SK-N-SH treated with all-trans-retinoic acid at 6 μM for 48 hours (cell line): ENCODE measurements at regions not wholly inside any gene's neighbourhood (a gene's known extent, or its start where the extent isn't known, plus 50 kb on each side); places are given as distances from the start of the nearest gene placed in this dataset.
"Not testable (repeated sequence)": the region's sequence is repeated elsewhere in the genome, so short reads cannot be mapped to it uniquely, and the experiment has no call there.

Source experiments
- SNAI2 ChIP-seq: fragments of 250-450 bp; sonication (Bioruptor Pico); IDR thresholded peaks from 2 replicates; pipeline ENCODE4 v1.5.0; 2020; ENCODE audit warnings: mild to moderate bottlenecking, moderate library complexity
- ZFP3 ChIP-seq: fragments of 250-450 bp; sonication (Bioruptor Pico); IDR thresholded peaks from 2 replicates; pipeline ENCODE4 v1.5.0; 2020; ENCODE audit warnings: mild to moderate bottlenecking, moderate library complexity
- ZFP30 ChIP-seq: fragments of 450-650 bp; formaldehyde crosslinking; IDR thresholded peaks from 2 replicates; pipeline ENCODE4 v1.5.0; 2022; ENCODE audit warnings: mild to moderate bottlenecking, moderate library complexity
- TF ChIP-seq, protein P1 (sequence below): fragments of 250-450 bp; sonication (Bioruptor Pico); IDR thresholded peaks from 2 replicates; pipeline ENCODE4 v1.8.0; 2020; ENCODE audit warnings: mild to moderate bottlenecking, moderate library complexity, borderline replicate concordance
- TF ChIP-seq, protein P2 (sequence below): fragments of 250-450 bp; sonication (Bioruptor Pico); IDR thresholded peaks from 2 replicates; pipeline ENCODE4 v1.8.0; 2021; ENCODE audit warnings: low read depth, mild to moderate bottlenecking, moderate library complexity, borderline replicate concordance
- TF ChIP-seq, protein P3 (sequence below): fragments of 250-450 bp; sonication (Bioruptor Pico); IDR thresholded peaks from 2 replicates; pipeline ENCODE4 v1.5.1; 2020; ENCODE audit warnings: low read depth, mild to moderate bottlenecking, moderate library complexity

DNA sequence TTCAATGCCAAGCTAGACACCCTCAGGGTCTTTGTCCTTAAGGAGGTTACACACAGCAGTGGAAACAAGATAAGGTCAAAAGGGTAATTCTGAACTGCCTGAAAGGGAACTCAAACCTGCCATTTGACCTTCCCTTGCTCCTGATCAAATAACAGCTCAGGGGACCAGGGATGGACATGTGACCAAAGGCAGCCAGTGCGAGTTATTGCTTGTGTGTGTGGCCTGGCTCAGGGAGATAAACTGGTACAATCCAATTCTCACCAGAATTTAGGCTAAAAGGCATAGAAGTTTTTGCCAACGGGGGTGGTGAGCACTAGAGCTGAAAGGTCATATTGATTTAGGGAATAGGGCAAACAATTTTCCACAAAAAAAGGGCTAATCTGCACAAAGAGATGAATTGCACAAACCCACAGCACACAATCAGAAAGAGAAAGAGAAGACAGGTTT is 349.9 kb upstream of the AUTS2 start:
- TF ChIP-seq, protein P1, sequence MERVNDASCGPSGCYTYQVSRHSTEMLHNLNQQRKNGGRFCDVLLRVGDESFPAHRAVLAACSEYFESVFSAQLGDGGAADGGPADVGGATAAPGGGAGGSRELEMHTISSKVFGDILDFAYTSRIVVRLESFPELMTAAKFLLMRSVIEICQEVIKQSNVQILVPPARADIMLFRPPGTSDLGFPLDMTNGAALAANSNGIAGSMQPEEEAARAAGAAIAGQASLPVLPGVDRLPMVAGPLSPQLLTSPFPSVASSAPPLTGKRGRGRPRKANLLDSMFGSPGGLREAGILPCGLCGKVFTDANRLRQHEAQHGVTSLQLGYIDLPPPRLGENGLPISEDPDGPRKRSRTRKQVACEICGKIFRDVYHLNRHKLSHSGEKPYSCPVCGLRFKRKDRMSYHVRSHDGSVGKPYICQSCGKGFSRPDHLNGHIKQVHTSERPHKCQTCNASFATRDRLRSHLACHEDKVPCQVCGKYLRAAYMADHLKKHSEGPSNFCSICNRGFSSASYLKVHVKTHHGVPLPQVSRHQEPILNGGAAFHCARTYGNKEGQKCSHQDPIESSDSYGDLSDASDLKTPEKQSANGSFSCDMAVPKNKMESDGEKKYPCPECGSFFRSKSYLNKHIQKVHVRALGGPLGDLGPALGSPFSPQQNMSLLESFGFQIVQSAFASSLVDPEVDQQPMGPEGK: not testable (repeated sequence)
- TF ChIP-seq, protein P2, sequence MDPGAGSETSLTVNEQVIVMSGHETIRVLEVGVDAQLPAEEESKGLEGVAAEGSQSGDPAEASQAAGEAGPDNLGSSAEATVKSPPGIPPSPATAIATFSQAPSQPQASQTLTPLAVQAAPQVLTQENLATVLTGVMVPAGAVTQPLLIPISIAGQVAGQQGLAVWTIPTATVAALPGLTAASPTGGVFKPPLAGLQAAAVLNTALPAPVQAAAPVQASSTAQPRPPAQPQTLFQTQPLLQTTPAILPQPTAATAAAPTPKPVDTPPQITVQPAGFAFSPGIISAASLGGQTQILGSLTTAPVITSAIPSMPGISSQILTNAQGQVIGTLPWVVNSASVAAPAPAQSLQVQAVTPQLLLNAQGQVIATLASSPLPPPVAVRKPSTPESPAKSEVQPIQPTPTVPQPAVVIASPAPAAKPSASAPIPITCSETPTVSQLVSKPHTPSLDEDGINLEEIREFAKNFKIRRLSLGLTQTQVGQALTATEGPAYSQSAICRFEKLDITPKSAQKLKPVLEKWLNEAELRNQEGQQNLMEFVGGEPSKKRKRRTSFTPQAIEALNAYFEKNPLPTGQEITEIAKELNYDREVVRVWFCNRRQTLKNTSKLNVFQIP (CRISPR knock-in tag): not testable (repeated sequence)
- not testable (repeated sequence) for TF ChIP-seq ZFP3; SNAI2 (CRISPR knock-in tag); ZFP30
- TF ChIP-seq, protein P3, sequence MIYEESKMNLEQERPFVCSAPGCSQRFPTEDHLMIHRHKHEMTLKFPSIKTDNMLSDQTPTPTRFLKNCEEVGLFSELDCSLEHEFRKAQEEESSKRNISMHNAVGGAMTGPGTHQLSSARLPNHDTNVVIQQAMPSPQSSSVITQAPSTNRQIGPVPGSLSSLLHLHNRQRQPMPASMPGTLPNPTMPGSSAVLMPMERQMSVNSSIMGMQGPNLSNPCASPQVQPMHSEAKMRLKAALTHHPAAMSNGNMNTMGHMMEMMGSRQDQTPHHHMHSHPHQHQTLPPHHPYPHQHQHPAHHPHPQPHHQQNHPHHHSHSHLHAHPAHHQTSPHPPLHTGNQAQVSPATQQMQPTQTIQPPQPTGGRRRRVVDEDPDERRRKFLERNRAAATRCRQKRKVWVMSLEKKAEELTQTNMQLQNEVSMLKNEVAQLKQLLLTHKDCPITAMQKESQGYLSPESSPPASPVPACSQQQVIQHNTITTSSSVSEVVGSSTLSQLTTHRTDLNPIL (CRISPR knock-in tag): not testable (repeated sequence)
